ENCODE measurements at regions not wholly inside any gene's neighbourhood (a gene's known extent, or its start where the extent isn't known, plus 50 kb on each side); places are given as distances from the start of the nearest gene placed in this dataset.
A peak's percentile ranks its signal among the peaks of the same experiment; 100 is the strongest.

DNA sequence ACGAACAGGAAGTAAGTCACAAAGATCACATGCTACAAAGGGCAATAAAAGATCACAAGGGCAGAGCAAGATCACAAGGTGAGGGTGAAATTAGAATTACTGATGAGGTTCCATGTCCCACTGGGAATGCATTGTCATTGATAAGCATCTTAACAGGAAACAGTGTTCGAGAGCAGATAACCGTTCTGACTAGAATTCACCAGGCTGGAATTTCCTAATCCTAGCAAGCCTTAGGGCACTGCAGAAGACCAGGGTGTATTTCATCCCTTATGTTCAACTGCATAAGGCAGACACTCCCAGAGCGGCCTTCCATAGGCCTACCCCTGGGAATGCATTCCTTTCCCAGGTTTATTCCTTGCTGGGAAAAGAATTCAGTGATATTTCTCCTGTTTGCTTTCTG, 980.6 kb upstream of the LCORL start:
- H4K8ac ChIP-seq (replicated peaks; ENCODE audit: insufficient read length, low read depth, low read length), result no peak overlapping the region
- Mint-ChIP-seq H3K4me1 (peaks cover 7 to 11% of the 10 kb centered on the region in 2 experiments), H3K4me3 (no peak overlapping the region), H3K9me3 (peaks cover 37 to 38% of the 10 kb centered on the region in 2 experiments), H3K27me3 (ENCODE audit: low read depth) (no peaks in the 10 kb centered on the region), H3K36me3 (ENCODE audit: insufficient read depth in 1 of 3, low read depth in 3 of 3) (peaks cover 22 to 45% (median 32%) of the 10 kb centered on the region in 3 experiments), H3K27ac (peak overlapping the region in 2 of 3 experiments; percentile 47 to 50; a peak in 2 of 7 replicates)
- no peaks in the 10 kb centered on the region for H3K27me3 ChIP-seq (ENCODE audit: insufficient read depth, low read length)
- no peak overlapping the region for H2BK20ac ChIP-seq (ENCODE audit: low read depth, low read length, poor library complexity, severe bottlenecking)
- no peaks in the 10 kb centered on the region for H4K20me1 ChIP-seq (ENCODE audit: control insufficient read depth, insufficient read depth, insufficient read length)
- H2BK12ac ChIP-seq (ENCODE audit: insufficient read length, low read depth, low read length), result no peak overlapping the region
- H2BK15ac ChIP-seq (ENCODE audit: low read depth, low read length), result no peak overlapping the region
- no peak overlapping the region for H3K27ac ChIP-seq (ENCODE audit: insufficient read length, low read depth, low read length)
- no peak overlapping the region for H3K4ac ChIP-seq (ENCODE audit: low read depth, low read length)
- WGBS (ENCODE audit: extremely low coverage, insufficient read length, low lambda C conversion rate), result no CpG with 5 or more reads among the region's 4 CpGs
- H3K79me1 ChIP-seq (ENCODE audit: insufficient read depth, low read depth, low read length, poor library complexity, severe bottlenecking), result no peaks in the 10 kb centered on the region
- no peak overlapping the region for H3K4me2 ChIP-seq (ENCODE audit: insufficient read depth, insufficient read length, low read length)
- no peak overlapping the region for H3K14ac ChIP-seq (ENCODE audit: insufficient read depth, low read length)
- H2AFZ ChIP-seq (ENCODE audit: low read length), result no peak overlapping the region
- H2BK120ac ChIP-seq (ENCODE audit: low read depth, low read length, poor library complexity, severe bottlenecking), result no peak overlapping the region
- TF ChIP-seq, protein P1, sequence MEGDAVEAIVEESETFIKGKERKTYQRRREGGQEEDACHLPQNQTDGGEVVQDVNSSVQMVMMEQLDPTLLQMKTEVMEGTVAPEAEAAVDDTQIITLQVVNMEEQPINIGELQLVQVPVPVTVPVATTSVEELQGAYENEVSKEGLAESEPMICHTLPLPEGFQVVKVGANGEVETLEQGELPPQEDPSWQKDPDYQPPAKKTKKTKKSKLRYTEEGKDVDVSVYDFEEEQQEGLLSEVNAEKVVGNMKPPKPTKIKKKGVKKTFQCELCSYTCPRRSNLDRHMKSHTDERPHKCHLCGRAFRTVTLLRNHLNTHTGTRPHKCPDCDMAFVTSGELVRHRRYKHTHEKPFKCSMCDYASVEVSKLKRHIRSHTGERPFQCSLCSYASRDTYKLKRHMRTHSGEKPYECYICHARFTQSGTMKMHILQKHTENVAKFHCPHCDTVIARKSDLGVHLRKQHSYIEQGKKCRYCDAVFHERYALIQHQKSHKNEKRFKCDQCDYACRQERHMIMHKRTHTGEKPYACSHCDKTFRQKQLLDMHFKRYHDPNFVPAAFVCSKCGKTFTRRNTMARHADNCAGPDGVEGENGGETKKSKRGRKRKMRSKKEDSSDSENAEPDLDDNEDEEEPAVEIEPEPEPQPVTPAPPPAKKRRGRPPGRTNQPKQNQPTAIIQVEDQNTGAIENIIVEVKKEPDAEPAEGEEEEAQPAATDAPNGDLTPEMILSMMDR (conservative IDR thresholded peaks at IDR 0.05), result no peak
- H3K9me3 ChIP-seq (ENCODE audit: control insufficient read depth, low read depth, low read length), result no peaks in the 10 kb centered on the region
- no peak overlapping the region for H3K56ac ChIP-seq (ENCODE audit: insufficient read length, low read depth, low read length)
- H3T11ph ChIP-seq (ENCODE audit: low read length), result no peak overlapping the region
- no peak overlapping the region for H3K23ac ChIP-seq (ENCODE audit: insufficient read length, low read depth, low read length)
- H4K91ac ChIP-seq (ENCODE audit: insufficient read length, low read depth, low read length), result no peak overlapping the region
- no peaks in the 10 kb centered on the region for H3K79me2 ChIP-seq (ENCODE audit: insufficient read depth, low read length)
- no peak for DNase-seq
- H2BK5ac ChIP-seq (ENCODE audit: insufficient read length, low read length), result no peak overlapping the region
- H3K18ac ChIP-seq (ENCODE audit: insufficient read length, low read depth, low read length), result no peak overlapping the region
- H2AK5ac ChIP-seq (ENCODE audit: insufficient read length, low read length), result no peak overlapping the region
- H4K5ac ChIP-seq (ENCODE audit: insufficient read length, low read depth, low read length), result no peak overlapping the region
- peaks cover 3% of the 10 kb centered on the region; the same call in 1 of the 2 replicates for H3K4me1 ChIP-seq (ENCODE audit: insufficient read depth, low read length)
- H3K23me2 ChIP-seq (ENCODE audit: insufficient read length, low read depth, low read length, poor library complexity, severe bottlenecking), result no peaks in the 10 kb centered on the region
- H3K9ac ChIP-seq (ENCODE audit: extremely low read depth, insufficient read length, low read length), result no peak overlapping the region
